Endothelial cell (in vitro differentiated cells): ENCODE measurements at regions not wholly inside any gene's neighbourhood (a gene's known extent, or its start where the extent isn't known, plus 50 kb on each side); places are given as distances from the start of the nearest gene placed in this dataset.
A peak's percentile ranks its signal among the peaks of the same experiment; 100 is the strongest.
"Not testable (repeated sequence)": the region's sequence is repeated elsewhere in the genome, so short reads cannot be mapped to it uniquely, and the experiment has no call there.

ENCODE experiments used
- DNase-seq: peaks from one replicate; pipeline ENCODE4 v3.0.0; 2021; ENCODE audit warnings: low spot score
- H3K27ac Mint-ChIP-seq: one replicate; pipeline ENCODE4 v1.8.0; 2021; ENCODE audit warnings: mixed read lengths, inconsistent platforms; ENCODE audit not compliant: unreplicated experiment
- H3K27me3 Mint-ChIP-seq: one replicate; pipeline ENCODE4 v1.8.0; 2021; ENCODE audit warnings: mild to moderate bottlenecking, moderate library complexity, mixed read lengths, inconsistent platforms; ENCODE audit not compliant: unreplicated experiment
- H3K36me3 Mint-ChIP-seq: one replicate; pipeline ENCODE4 v1.8.0; 2021; ENCODE audit warnings: mild to moderate bottlenecking, low read depth, mixed read lengths, inconsistent platforms; ENCODE audit not compliant: unreplicated experiment
- H3K4me1 Mint-ChIP-seq: one replicate; pipeline ENCODE4 v1.8.0; 2021; ENCODE audit warnings: mild to moderate bottlenecking, mixed read lengths, inconsistent platforms; ENCODE audit not compliant: unreplicated experiment
- H3K4me3 Mint-ChIP-seq: one replicate; pipeline ENCODE4 v1.8.0; 2021; ENCODE audit warnings: mild to moderate bottlenecking, mixed read lengths, inconsistent platforms; ENCODE audit not compliant: unreplicated experiment
- H3K9me3 Mint-ChIP-seq: one replicate; pipeline ENCODE4 v1.8.0; 2021; ENCODE audit warnings: mixed read lengths, inconsistent platforms; ENCODE audit not compliant: unreplicated experiment

DNA sequence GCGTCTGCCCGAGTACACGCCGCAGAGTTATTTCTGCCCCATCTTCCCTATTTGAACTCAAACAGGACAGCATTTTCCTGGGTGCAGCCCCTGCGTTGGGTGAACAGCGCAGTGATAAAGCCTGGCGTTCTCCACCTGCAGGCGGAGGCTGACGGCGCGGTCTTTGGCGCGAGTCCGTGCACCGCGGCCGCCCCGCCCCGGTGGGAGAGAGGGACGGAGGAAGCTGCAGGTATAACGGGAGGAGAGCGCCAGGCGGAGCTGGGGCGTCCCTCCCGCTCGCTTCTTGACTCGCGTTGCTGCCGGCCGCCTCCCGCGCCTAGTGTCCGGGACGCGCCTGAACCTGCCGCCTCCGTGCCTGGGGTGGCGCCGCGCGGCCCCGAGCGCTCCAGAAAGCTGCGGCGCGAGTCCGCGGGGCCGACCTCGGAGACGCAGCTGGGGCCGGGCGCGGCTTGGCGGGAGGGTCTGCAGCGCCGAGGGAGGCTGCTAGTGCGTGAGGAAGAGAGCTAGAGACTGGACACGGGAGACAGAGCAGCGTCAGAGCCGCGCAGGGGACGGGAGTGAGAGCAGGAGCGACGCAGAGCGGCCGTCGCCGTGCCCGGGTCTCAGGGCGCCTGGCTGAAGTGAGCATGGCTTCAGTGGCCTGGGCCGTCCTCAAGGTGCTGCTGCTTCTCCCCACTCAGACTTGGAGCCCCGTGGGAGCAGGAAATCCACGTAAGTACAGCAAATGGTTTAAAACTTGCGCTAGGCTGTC lies 140.7 kb downstream of the SPATA31A7 start:
- H3K27ac Mint-ChIP-seq, H3K9me3 Mint-ChIP-seq, H3K36me3 Mint-ChIP-seq, H3K4me3 Mint-ChIP-seq, H3K27me3 Mint-ChIP-seq, H3K4me1 Mint-ChIP-seq: not testable (repeated sequence)
- DNase-seq: peak; percentile 4

- H3K4me3 Mint-ChIP-seq, DNase-seq, H3K27ac Mint-ChIP-seq, H3K4me1 Mint-ChIP-seq, H3K27me3 Mint-ChIP-seq, H3K9me3 Mint-ChIP-seq, H3K36me3 Mint-ChIP-seq: not testable (repeated sequence)
These were observed 167.1 kb downstream of the SPATA31A7 start for GRCh38 chr9:61356936-61357335.

DNA sequence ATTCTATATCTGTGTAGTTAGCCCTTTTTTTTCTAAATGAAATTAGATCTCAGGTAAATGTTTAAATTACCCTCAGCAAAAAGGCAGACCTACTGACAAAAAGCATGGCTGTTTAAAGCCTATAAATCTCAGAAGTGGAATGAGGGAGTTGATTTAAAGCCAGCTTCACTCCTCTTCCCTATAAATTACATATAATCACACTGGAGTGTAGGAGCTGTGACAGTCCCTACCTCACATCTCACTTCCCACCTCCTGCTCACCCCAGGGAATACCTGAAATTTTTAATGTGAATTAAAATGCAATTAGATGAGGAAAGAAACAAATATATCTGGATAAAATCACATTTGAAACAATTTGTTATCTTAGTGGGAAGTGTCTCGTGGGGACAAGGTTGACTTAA lies 184.6 kb downstream of the SPATA31A7 start:
- H3K27ac Mint-ChIP-seq: not testable (repeated sequence)

DNA sequence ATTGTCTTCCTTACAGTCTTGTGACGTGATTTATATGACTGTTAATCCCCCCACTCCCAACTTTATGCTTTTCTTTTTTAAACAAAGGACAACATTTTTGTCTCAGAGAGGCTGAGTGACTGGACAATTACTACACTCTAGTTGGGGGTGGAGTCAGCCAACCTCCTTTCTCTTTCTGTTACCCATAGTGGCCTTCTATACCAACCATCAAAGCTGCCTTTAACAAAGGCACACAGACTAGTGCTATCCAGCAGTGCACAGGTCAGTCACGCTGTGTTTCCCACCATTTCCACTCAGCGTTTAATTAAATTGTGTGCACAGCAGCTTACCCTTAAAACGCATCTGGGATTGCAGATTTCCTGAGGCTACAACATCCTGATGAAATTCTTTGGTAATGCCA lies 186.3 kb downstream of the SPATA31A7 start:
- not testable (repeated sequence) for H3K4me1 Mint-ChIP-seq, H3K27me3 Mint-ChIP-seq, H3K36me3 Mint-ChIP-seq, H3K9me3 Mint-ChIP-seq, H3K4me3 Mint-ChIP-seq, H3K27ac Mint-ChIP-seq, DNase-seq

More for the DNA sequence above, 184.6 kb downstream of the SPATA31A7 start:
- not testable (repeated sequence) for H3K9me3 Mint-ChIP-seq, H3K4me3 Mint-ChIP-seq, DNase-seq, H3K4me1 Mint-ChIP-seq, H3K36me3 Mint-ChIP-seq, H3K27me3 Mint-ChIP-seq

GRCh38 chr9:61386035-61386815 lies 196.4 kb downstream of the SPATA31A7 start:
- not testable (repeated sequence) for H3K9me3 Mint-ChIP-seq, H3K27ac Mint-ChIP-seq, DNase-seq, H3K4me3 Mint-ChIP-seq, H3K4me1 Mint-ChIP-seq, H3K36me3 Mint-ChIP-seq, H3K27me3 Mint-ChIP-seq

GRCh38 chr9:61386816-61387102 lies 196.9 kb downstream of the SPATA31A7 start:
- not testable (repeated sequence) for H3K27me3 Mint-ChIP-seq, H3K36me3 Mint-ChIP-seq, H3K4me3 Mint-ChIP-seq, H3K9me3 Mint-ChIP-seq, H3K4me1 Mint-ChIP-seq, DNase-seq, H3K27ac Mint-ChIP-seq

GRCh38 chr9:61402692-61403091 lies 212.9 kb downstream of the SPATA31A7 start:
- H3K4me1 Mint-ChIP-seq, H3K27me3 Mint-ChIP-seq, H3K36me3 Mint-ChIP-seq, H3K9me3 Mint-ChIP-seq, H3K4me3 Mint-ChIP-seq, DNase-seq, H3K27ac Mint-ChIP-seq: not testable (repeated sequence)

DNA sequence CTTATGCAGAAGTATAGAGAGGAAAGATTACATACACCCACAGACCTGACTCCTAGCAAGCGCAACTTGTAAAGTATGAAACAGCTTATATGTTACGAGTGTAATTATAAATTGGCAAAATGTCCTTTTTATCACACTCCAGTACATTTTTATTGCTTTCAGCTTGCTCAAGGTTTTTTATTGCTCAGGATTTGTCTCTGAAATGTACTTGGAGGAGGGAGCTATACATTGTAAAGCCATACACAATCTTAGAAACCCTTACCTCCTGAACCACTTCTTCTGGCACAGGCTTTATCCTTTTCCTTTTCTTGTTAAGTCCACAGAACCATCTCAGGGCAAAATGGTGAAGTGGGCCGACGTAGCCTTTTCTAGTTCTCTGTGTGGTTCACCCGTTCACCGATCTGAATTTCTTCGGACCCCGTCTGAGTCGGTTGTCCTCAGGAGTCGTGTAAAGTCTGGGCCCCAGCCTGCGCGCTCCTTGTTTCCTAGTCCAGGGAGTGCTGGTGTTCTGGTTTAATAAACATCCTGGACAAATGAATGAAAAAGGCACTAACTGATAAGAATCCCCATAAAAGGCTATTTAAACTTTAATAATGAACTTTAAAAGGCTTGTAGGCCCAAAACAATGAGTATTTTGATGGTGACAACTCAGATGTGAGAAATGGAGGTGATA lies 222.2 kb downstream of the SPATA31A7 start:
- not testable (repeated sequence) for H3K27ac Mint-ChIP-seq

GRCh38 chr9:61412738-61413137 lies 222.9 kb downstream of the SPATA31A7 start:
- not testable (repeated sequence) for H3K4me1 Mint-ChIP-seq, H3K36me3 Mint-ChIP-seq, H3K27ac Mint-ChIP-seq, DNase-seq, H3K27me3 Mint-ChIP-seq, H3K9me3 Mint-ChIP-seq, H3K4me3 Mint-ChIP-seq

More for the DNA sequence above, 222.2 kb downstream of the SPATA31A7 start:
- H3K4me3 Mint-ChIP-seq, H3K27me3 Mint-ChIP-seq, DNase-seq, H3K36me3 Mint-ChIP-seq, H3K9me3 Mint-ChIP-seq, H3K4me1 Mint-ChIP-seq: not testable (repeated sequence)

- DNase-seq, H3K9me3 Mint-ChIP-seq, H3K4me1 Mint-ChIP-seq, H3K4me3 Mint-ChIP-seq, H3K36me3 Mint-ChIP-seq, H3K27me3 Mint-ChIP-seq, H3K27ac Mint-ChIP-seq: not testable (repeated sequence)
These were observed 228.3 kb downstream of the SPATA31A7 start for GRCh38 chr9:61418174-61418573.

GRCh38 chr9:61420267-61420958 lies 230.6 kb downstream of the SPATA31A7 start:
- not testable (repeated sequence) for H3K27me3 Mint-ChIP-seq

More at GRCh38 chr9:61420267-61420958, 230.6 kb downstream of the SPATA31A7 start:
- not testable (repeated sequence) for H3K27ac Mint-ChIP-seq, H3K4me1 Mint-ChIP-seq, H3K36me3 Mint-ChIP-seq, DNase-seq, H3K9me3 Mint-ChIP-seq, H3K4me3 Mint-ChIP-seq
